IMR-90 (cell line): ENCODE measurements at regions not wholly inside any gene's neighbourhood (a gene's known extent, or its start where the extent isn't known, plus 50 kb on each side); places are given as distances from the start of the nearest gene placed in this dataset.
"Not testable (repeated sequence)": the region's sequence is repeated elsewhere in the genome, so short reads cannot be mapped to it uniquely, and the experiment has no call there.

Experiments
- ATAC-seq: fragments of 200-7000 bp; cut with Tn5 transposase; 2 replicates; pipeline ENCODE4 v1.9.1; 2020; ENCODE audit warnings: low read depth, mild to moderate bottlenecking, moderate library complexity
- BruUV-seq: library from RNA; stranded (reverse); fragments of 400-500 nt; replicated peaks from 2 replicates; lab custom pipeline; 2021; lab: Mats Ljungman, UMichigan
- CTCF ChIA-PET: fragments of 300-600 bp; formaldehyde crosslinking; extraction: SDS; loops from one replicate; lab custom pipeline; 2021; ENCODE audit warnings: antibody characterized with exemption; lab: Yijun Ruan, JAX
- POLR2A ChIA-PET: fragments of 300-600 bp; sonication (Branson Sonifier 250); formaldehyde crosslinking; loops from one replicate; lab custom pipeline; 2022; ENCODE audit warnings: antibody characterized with exemption; ENCODE audit not compliant: unreplicated experiment; lab: Charles Lee
- DNase-seq: peaks from one replicate; pipeline ENCODE4 v3.0.0; 2013
- H2AFZ ChIP-seq: replicated peaks from 2 replicates; pipeline ENCODE3; 2013; ENCODE audit warnings: low read length, mild to moderate bottlenecking; ENCODE audit not compliant: poor library complexity
- H2AK5ac ChIP-seq: 2 replicates; pipeline ENCODE4 v1.6.1; 2013; ENCODE audit warnings: low read depth, low read length, inconsistent platforms
- H2AK9ac ChIP-seq: replicated peaks from 2 replicates; pipeline ENCODE3; 2013; ENCODE audit warnings: mild to moderate bottlenecking, low read depth, low read length, moderate library complexity; ENCODE audit not compliant: poor library complexity
- H2BK120ac ChIP-seq: 2 replicates; pipeline ENCODE4 v1.6.1; 2013; ENCODE audit warnings: low read depth, low read length, inconsistent platforms
- H2BK15ac ChIP-seq: 3 replicates; pipeline ENCODE4 v1.6.1; 2013; ENCODE audit warnings: low read depth, low read length, inconsistent platforms
- H2BK20ac ChIP-seq: 2 replicates; pipeline ENCODE4 v1.6.1; 2013; ENCODE audit warnings: low read depth, mild to moderate bottlenecking, inconsistent platforms, low read length, moderate library complexity
- H2BK5ac ChIP-seq: 2 replicates; pipeline ENCODE4 v1.6.1; 2013; ENCODE audit warnings: mild to moderate bottlenecking, low read depth, low read length, inconsistent platforms; ENCODE audit not compliant: poor library complexity, severe bottlenecking
- H3K14ac ChIP-seq: replicated peaks from 2 replicates; pipeline ENCODE4 v1.6.1; 2013; ENCODE audit warnings: low read depth, low read length, inconsistent platforms
- H3K18ac ChIP-seq: 2 replicates; pipeline ENCODE4 v1.6.1; 2013; ENCODE audit warnings: low read depth, low read length, control low read depth
- H3K23ac ChIP-seq: 2 replicates; pipeline ENCODE4 v1.6.1; 2013; ENCODE audit warnings: low read depth, low read length, inconsistent platforms
- H3K27ac ChIP-seq: 2 replicates; pipeline ENCODE4 v1.5.1; 2013; ENCODE audit warnings: mild to moderate bottlenecking, control low read depth, low read length; ENCODE audit not compliant: insufficient read depth
- H3K27me3 ChIP-seq: 2 replicates; pipeline ENCODE4 v1.6.1; 2013; ENCODE audit warnings: low read length; ENCODE audit not compliant: control insufficient read depth, insufficient read depth
- H3K36me3 ChIP-seq: 2 replicates; pipeline ENCODE4 v1.6.1; 2013; ENCODE audit warnings: low read length, mixed read lengths; ENCODE audit not compliant: control insufficient read depth, insufficient read depth
- H3K4ac ChIP-seq: 2 replicates; pipeline ENCODE4 v1.6.1; 2013; ENCODE audit warnings: low read depth, low read length, inconsistent platforms
- H3K4me1 ChIP-seq: 2 replicates; pipeline ENCODE4 v1.6.1; 2013; ENCODE audit warnings: low read length, mixed read lengths; ENCODE audit not compliant: control insufficient read depth, insufficient read depth
- H3K4me2 ChIP-seq: 2 replicates; pipeline ENCODE4 v1.6.1; 2013; ENCODE audit warnings: low read depth, mild to moderate bottlenecking, control low read depth, low read length, moderate library complexity
- H3K4me3 ChIP-seq: 2 replicates; pipeline ENCODE4 v1.5.1; 2013; ENCODE audit warnings: low read depth, mild to moderate bottlenecking, control low read depth, low read length, moderate library complexity; ENCODE audit not compliant: insufficient read depth
- H3K56ac ChIP-seq: 2 replicates; pipeline ENCODE4 v1.6.1; 2013; ENCODE audit warnings: low read length, inconsistent platforms; ENCODE audit not compliant: insufficient read depth; ENCODE audit errors: extremely low read depth
- H3K79me1 ChIP-seq, 2 experiments: 2 replicates each; pipeline ENCODE4 v1.6.1; 2013; ENCODE audit warnings: low read length in 2 of 2, inconsistent platforms in 1 of 2, low read depth in 1 of 2
- H3K9ac ChIP-seq: 2 replicates; pipeline ENCODE4 v1.6.1; 2013; ENCODE audit warnings: low read depth, low read length, control low read depth
- H3K9me1 ChIP-seq: 2 replicates; pipeline ENCODE4 v1.6.1; 2013; ENCODE audit warnings: low read length, inconsistent platforms; ENCODE audit not compliant: insufficient read depth
- H3K9me3 ChIP-seq: 2 replicates; pipeline ENCODE4 v1.6.1; 2013; ENCODE audit warnings: low read length; ENCODE audit not compliant: control insufficient read depth, insufficient read depth
- H4K20me1 ChIP-seq: 2 replicates; pipeline ENCODE4 v1.6.1; 2013; ENCODE audit warnings: low read length, inconsistent platforms; ENCODE audit not compliant: insufficient read depth
- H4K5ac ChIP-seq: 2 replicates; pipeline ENCODE4 v1.6.1; 2013; ENCODE audit warnings: mild to moderate bottlenecking, low read depth, low read length, control low read depth
- H4K8ac ChIP-seq, 2 experiments: 2 replicates each; pipeline ENCODE4 v1.6.1; 2013; ENCODE audit warnings: low read depth in 2 of 2, low read length in 2 of 2, control low read depth in 1 of 2, inconsistent platforms in 1 of 2
- H4K91ac ChIP-seq: 2 replicates; pipeline ENCODE4 v1.6.1; 2013; ENCODE audit warnings: low read depth, low read length, inconsistent platforms; ENCODE audit not compliant: insufficient read depth
- WGBS, 2 experiments: methylation state at CpG; one replicate each; pipeline versions ENCODE4 v1.1.5 to v1.1.7; 2013; ENCODE audit warnings: missing lambda C conversion rate in 2 of 2; ENCODE audit not compliant: insufficient read length in 1 of 2; ENCODE audit errors: extremely low coverage in 2 of 2; 5-methylcytosine and 5-hydroxymethylcytosine counted together
- dilution Hi-C: fragments of 300-500 bp; cut with HindIII; formaldehyde crosslinking; loops from one replicate; pipeline ENCODE4 v1.14.3; 2018; ENCODE audit warnings: low sequenced_read_pairs; ENCODE audit not compliant: unreplicated experiment
- in situ Hi-C: fragments of 300-500 bp; cut with MboI; formaldehyde crosslinking; loops from 3 replicates; pipeline ENCODE4 v1.14.3; 2019; ENCODE audit warnings: low sequenced_read_pairs, inconsistent platforms, mixed read lengths
- intact Hi-C: fragments of 100-400 bp; cut with micrococcal nuclease; formaldehyde crosslinking; loops from 2 replicates; pipeline ENCODE4 v1.10.0; 2022

DNA sequence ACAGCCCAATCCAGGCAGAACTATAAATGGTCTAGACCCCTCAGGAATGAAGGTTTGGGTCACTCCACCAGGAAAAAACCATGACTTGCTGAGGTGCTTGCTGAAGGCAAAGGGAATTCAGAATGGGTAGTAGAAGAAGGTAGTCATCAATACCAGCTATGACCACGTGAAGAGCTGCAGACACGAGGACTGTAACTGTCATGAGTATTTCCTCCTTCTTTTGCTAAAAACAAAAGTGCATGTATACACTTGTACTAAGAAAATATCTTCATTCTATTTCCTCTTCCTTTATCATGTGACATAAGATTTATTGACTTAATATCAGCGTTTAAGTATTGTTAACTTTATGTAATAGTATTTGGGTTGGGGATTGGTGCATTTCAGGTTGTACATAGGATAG is 55.5 kb upstream of the KIAA0040 start:
- H2AK5ac ChIP-seq, H3K9ac ChIP-seq, CTCF ChIA-PET, H4K91ac ChIP-seq, ATAC-seq, H4K20me1 ChIP-seq, H3K4me1 ChIP-seq, H3K4me2 ChIP-seq, H2BK20ac ChIP-seq, H3K27ac ChIP-seq, H4K5ac ChIP-seq, H4K8ac ChIP-seq, H3K18ac ChIP-seq, H2BK120ac ChIP-seq, BruUV-seq, H3K4ac ChIP-seq, H3K9me3 ChIP-seq, H3K14ac ChIP-seq, dilution Hi-C loops, POLR2A ChIA-PET, DNase-seq, H3K56ac ChIP-seq, intact Hi-C loops, H3K4me3 ChIP-seq, H2BK5ac ChIP-seq, H3K23ac ChIP-seq, H3K9me1 ChIP-seq, H2BK15ac ChIP-seq, H3K36me3 ChIP-seq, H3K79me1 ChIP-seq, in situ Hi-C loops, H2AFZ ChIP-seq, H3K27me3 ChIP-seq, H2AK9ac ChIP-seq: not testable (repeated sequence)
- no CpG with 5 or more reads among the region's 3 CpGs for WGBS, 2 experiments

DNA sequence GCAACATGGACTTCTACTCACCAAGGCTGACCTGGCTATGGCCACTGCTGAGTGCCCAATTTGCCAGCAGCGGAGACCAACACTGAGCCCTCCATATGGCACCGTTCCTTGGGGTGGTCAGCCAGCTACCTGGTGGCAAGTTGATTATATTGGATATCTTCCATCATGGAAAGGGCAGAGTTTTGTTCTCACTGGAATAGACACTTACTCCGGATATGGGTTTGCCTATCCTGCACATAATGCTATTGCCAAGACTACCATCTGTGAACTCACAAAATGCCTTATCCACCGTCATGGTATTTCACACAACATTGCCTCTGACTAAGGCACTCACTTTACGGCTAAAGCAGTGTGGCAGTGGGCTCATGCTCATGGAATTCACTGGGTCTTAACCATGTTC is 54.5 kb upstream of the KIAA0040 start:
- H3K27ac ChIP-seq, H2BK15ac ChIP-seq, H4K20me1 ChIP-seq, H3K4me3 ChIP-seq, POLR2A ChIA-PET, CTCF ChIA-PET, H3K14ac ChIP-seq, BruUV-seq, H2BK120ac ChIP-seq, H2AFZ ChIP-seq, H3K9me3 ChIP-seq, H3K27me3 ChIP-seq, dilution Hi-C loops, H2AK5ac ChIP-seq, H2BK20ac ChIP-seq, H3K9me1 ChIP-seq, H2AK9ac ChIP-seq, H3K4me1 ChIP-seq, H3K23ac ChIP-seq, H3K18ac ChIP-seq, H3K4ac ChIP-seq, H3K79me1 ChIP-seq, ATAC-seq, H4K8ac ChIP-seq, H3K56ac ChIP-seq, H2BK5ac ChIP-seq, H3K36me3 ChIP-seq, in situ Hi-C loops, H4K91ac ChIP-seq, H3K4me2 ChIP-seq, H4K5ac ChIP-seq, intact Hi-C loops, H3K9ac ChIP-seq, DNase-seq: not testable (repeated sequence)
- WGBS, 2 experiments: 83% methylated on average over 2 of the region's 5 CpGs; no CpG with 5 or more reads in 1 of the 2 experiments
